NOMO-1 (cell line): ENCODE measurements at regions not wholly inside any gene's neighbourhood (a gene's known extent, or its start where the extent isn't known, plus 50 kb on each side); places are given as distances from the start of the nearest gene placed in this dataset.
"Not testable (repeated sequence)": the region's sequence is repeated elsewhere in the genome, so short reads cannot be mapped to it uniquely, and the experiment has no call there.

Experiments used
- DNase-seq, 2 experiments: peaks; one replicate each; lab custom pipeline; 2025; ENCODE audit not compliant: unreplicated experiment in 2 of 2; lab: John Stamatoyannopoulos, UW

GRCh38 chr5:60020457-60020856 lies 126.9 kb upstream of the PDE4D start:
- DNase-seq = peak; percentile 19 to 48

- not testable (repeated sequence) for DNase-seq
These were observed 125.4 kb upstream of the PDE4D start for GRCh38 chr5:60018960-60019359.

- DNase-seq = no peak
These were observed 124.6 kb upstream of the PDE4D start for GRCh38 chr5:60018091-60018490.

- DNase-seq = no peak
These were observed 120.8 kb upstream of the PDE4D start for GRCh38 chr5:60014331-60014730.

- DNase-seq = no peak
These were observed 117.3 kb upstream of the PDE4D start for GRCh38 chr5:60010853-60011252.

GRCh38 chr5:60010328-60010727 lies 116.8 kb upstream of the PDE4D start:
- DNase-seq = peak; percentile 25 to 34

- DNase-seq = no peak
These were observed 114.2 kb upstream of the PDE4D start for GRCh38 chr5:60007729-60008128.

- DNase-seq = no peak
These were observed 105.5 kb upstream of the PDE4D start for GRCh38 chr5:59999056-59999455.

- no peak for DNase-seq
These were observed 98.7 kb upstream of the PDE4D start for GRCh38 chr5:59992206-59992605.

- peak; percentile 87 to 94 for DNase-seq
These were observed 94.9 kb upstream of the PDE4D start for GRCh38 chr5:59988396-59988795.

- no peak for DNase-seq
These were observed 82.8 kb upstream of the PDE4D start for GRCh38 chr5:59976342-59976741.

GRCh38 chr5:59972043-59972442 lies 78.5 kb upstream of the PDE4D start:
- no peak for DNase-seq

GRCh38 chr5:59959330-59959729 lies 65.8 kb upstream of the PDE4D start:
- DNase-seq = no peak

- no peak for DNase-seq
These were observed 62.7 kb upstream of the PDE4D start for GRCh38 chr5:59956130-59956783.

GRCh38 chr5:59955241-59955640 lies 61.7 kb upstream of the PDE4D start:
- DNase-seq = no peak

- no peak for DNase-seq
These were observed 50.1 kb upstream of the PDE4D start for GRCh38 chr5:59943452-59944113.
